RWPE2 (cell line): ENCODE measurements at regions not wholly inside any gene's neighbourhood (a gene's known extent, or its start where the extent isn't known, plus 50 kb on each side); places are given as distances from the start of the nearest gene placed in this dataset.

ENCODE experiments used
- ATAC-seq: fragments of 200-7000 bp; cut with Tn5 transposase; 3 replicates; pipeline ENCODE4 v1.9.1; 2021; ENCODE audit warnings: low read depth
- DNase-seq: peaks from one replicate; pipeline ENCODE4 v3.0.0-alpha.2; 2020; ENCODE audit warnings: low spot score
- H3K27ac ChIP-seq: fragments of 450-650 bp; 2 replicates; pipeline ENCODE4 v1.5.1; 2017; ENCODE audit warnings: mild to moderate bottlenecking; ENCODE audit not compliant: poor library complexity, severe bottlenecking
- H3K27me3 ChIP-seq: fragments of 250-450 bp; sonication (Bioruptor Pico); 2 replicates; pipeline ENCODE4 v1.5.1; 2021; ENCODE audit warnings: mild to moderate bottlenecking, moderate library complexity; ENCODE audit not compliant: insufficient read depth, poor library complexity, severe bottlenecking
- H3K36me3 ChIP-seq: fragments of 250-450 bp; sonication (Bioruptor Pico); 2 replicates; pipeline ENCODE4 v1.5.1; 2020; ENCODE audit warnings: low read depth, mild to moderate bottlenecking, moderate library complexity
- H3K4me1 ChIP-seq: fragments of 250-450 bp; sonication (Bioruptor Pico); 2 replicates; pipeline ENCODE4 v1.5.1; 2021; ENCODE audit warnings: mild to moderate bottlenecking, moderate library complexity; ENCODE audit not compliant: insufficient read depth, poor library complexity, severe bottlenecking
- H3K4me3 ChIP-seq: fragments of 250-450 bp; sonication (Bioruptor Pico); 2 replicates; pipeline ENCODE4 v1.5.1; 2021; ENCODE audit warnings: mild to moderate bottlenecking, moderate library complexity; ENCODE audit not compliant: severe bottlenecking
- H3K9me3 ChIP-seq: fragments of 250-450 bp; sonication (Bioruptor Pico); 2 replicates; pipeline ENCODE4 v1.5.1; 2021; ENCODE audit warnings: mild to moderate bottlenecking, moderate library complexity; ENCODE audit not compliant: severe bottlenecking
- CTCF ChIP-seq: fragments of 450-650 bp; IDR thresholded peaks from one replicate; pipeline ENCODE4 v1.5.1; 2017; ENCODE audit warnings: mild to moderate bottlenecking, moderate library complexity; ENCODE audit not compliant: poor library complexity, severe bottlenecking

DNA sequence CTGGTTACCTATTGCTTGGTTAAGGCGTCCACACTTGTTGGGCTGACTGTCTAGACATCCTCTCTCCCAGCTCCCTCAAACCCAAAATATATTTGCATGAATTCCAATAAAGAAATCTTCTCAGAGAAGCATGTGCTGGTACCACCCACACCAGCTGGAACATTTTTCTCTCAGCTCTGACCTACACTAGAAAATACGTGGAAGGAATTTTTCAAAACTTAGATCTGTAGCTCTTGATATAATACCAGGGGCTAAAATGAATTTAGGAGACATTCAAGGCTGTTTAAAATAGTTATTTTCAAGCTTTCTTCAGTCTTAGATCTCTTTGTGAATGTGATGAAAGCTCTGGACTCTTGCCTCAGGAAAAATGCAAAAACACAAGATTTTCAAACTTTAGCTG lies 590.4 kb downstream of the PDCD6IP start:
- Histone ChIP-seq H3K27me3 (no peaks in the 10 kb centered on the region), H3K4me3 (no peak overlapping the region), H3K27ac (no peak overlapping the region), H3K9me3 (no peaks in the 10 kb centered on the region), H3K36me3 (no peaks in the 10 kb centered on the region), H3K4me1 (no peaks in the 10 kb centered on the region)
- TF ChIP-seq CTCF = no peak
- no peak for ATAC-seq
- no peak for DNase-seq

- no peak overlapping the region for H3K4me3 ChIP-seq
- no peak overlapping the region for H3K27ac ChIP-seq
- no peaks in the 10 kb centered on the region for H3K36me3 ChIP-seq
- H3K9me3 ChIP-seq = no peaks in the 10 kb centered on the region
- TF ChIP-seq CTCF = no peak
- H3K4me1 ChIP-seq = no peaks in the 10 kb centered on the region
- ATAC-seq (no peak), DNase-seq (no peak)
- no peaks in the 10 kb centered on the region for H3K27me3 ChIP-seq
Measured at GRCh38 chr3:34394978-34395748, 596.7 kb downstream of the PDCD6IP start.

DNA sequence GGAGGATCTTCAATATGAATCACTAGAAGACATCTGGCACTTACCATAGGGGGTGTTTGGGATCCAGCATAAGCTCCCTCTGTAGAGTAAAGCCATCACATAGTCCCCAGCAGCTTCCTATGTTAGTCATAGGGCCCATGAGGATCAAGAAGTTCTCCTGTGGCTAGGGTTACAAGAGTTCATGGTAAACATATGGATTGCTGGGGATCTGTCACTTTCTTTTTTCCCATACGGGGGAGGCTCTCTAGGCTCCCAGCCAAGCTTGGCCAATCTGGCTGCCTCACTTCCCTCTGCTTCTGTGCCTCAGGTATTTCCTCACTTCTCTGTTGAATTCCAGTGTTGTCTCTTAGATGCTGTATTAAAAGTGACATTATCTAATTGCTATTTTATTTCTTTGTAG lies 597.9 kb downstream of the PDCD6IP start:
- Histone ChIP-seq H3K4me1 (no peaks in the 10 kb centered on the region), H3K27ac (no peak overlapping the region), H3K9me3 (no peaks in the 10 kb centered on the region), H3K4me3 (no peak overlapping the region), H3K27me3 (no peaks in the 10 kb centered on the region), H3K36me3 (no peaks in the 10 kb centered on the region)
- ATAC-seq (no peak), DNase-seq (no peak)
- TF ChIP-seq CTCF = no peak

GRCh38 chr3:34396956-34397355 lies 598.5 kb downstream of the PDCD6IP start:
- no peak for ATAC-seq
- no peak for TF ChIP-seq CTCF
- Histone ChIP-seq H3K27me3 (no peaks in the 10 kb centered on the region), H3K27ac (no peak overlapping the region), H3K4me1 (no peaks in the 10 kb centered on the region), H3K4me3 (no peak overlapping the region), H3K36me3 (no peaks in the 10 kb centered on the region), H3K9me3 (no peaks in the 10 kb centered on the region)
- DNase-seq = no peak

DNA sequence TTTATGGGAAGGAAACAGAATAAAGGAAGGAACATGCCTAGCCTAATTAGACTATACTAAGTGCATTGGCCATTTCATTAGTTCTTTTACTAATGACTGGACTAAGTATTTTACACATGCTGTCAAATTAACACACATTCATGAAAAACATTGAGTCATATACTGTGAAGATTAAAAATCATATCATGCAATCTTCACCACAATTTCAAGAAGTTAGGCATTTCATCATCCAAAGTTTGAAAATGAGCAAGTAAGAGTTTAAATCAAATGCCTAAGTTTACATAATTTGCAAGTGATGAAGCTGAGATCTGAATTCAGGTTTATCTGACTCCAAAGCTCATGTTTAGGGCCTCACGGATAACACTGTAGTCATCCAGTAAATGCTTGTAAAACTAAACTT lies 601.0 kb downstream of the PDCD6IP start:
- H3K4me3 ChIP-seq = no peak overlapping the region
- no peaks in the 10 kb centered on the region for H3K9me3 ChIP-seq
- no peak overlapping the region for H3K27ac ChIP-seq
- H3K27me3 ChIP-seq = no peaks in the 10 kb centered on the region
- no peak for TF ChIP-seq CTCF
- H3K4me1 ChIP-seq = no peaks in the 10 kb centered on the region
- ATAC-seq (no peak), DNase-seq (no peak)
- no peaks in the 10 kb centered on the region for H3K36me3 ChIP-seq
